ENCODE measurements at regions not wholly inside any gene's neighbourhood (a gene's known extent, or its start where the extent isn't known, plus 50 kb on each side); places are given as distances from the start of the nearest gene placed in this dataset.

DNA sequence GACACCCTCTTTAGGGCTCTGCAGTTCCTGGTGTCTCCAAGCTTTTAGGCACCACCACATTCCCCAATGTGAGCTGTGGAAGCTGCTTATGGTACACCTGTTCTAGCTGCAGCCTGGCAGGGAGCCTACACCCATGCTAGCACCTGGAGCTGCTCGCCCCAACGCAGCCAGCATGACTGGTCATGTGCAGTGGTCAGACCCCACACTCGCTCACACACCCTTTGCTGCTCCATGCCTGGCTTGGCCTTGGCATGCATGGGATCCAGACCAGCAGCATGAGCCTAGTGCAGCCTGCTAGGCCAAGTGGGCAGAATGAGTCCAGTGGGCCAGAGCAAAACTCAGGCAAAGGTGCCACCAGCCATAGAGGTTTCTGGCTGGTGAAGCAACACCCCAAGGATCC is 86.4 kb upstream of the OSBPL8 start:
- Histone ChIP-seq H3F3A (ENCODE audit: insufficient read depth) (no peaks in the 10 kb centered on the region), H2AFZ (ENCODE audit: low read depth, low read length, severe bottlenecking) (no peak overlapping the region), H3K79me2 (ENCODE audit: insufficient read depth, low read length) (no peaks in the 10 kb centered on the region), H3K4me2 (ENCODE audit: low read depth, low read length, poor library complexity, severe bottlenecking) (no peak overlapping the region), H3K9me2 (replicated peaks; ENCODE audit: insufficient read depth, low read length) (no peaks in the 10 kb centered on the region), H3K27ac (ENCODE audit: low read depth, low read length) (no peak overlapping the region), H3K27me3 (ENCODE audit: low read length) (no peaks in the 10 kb centered on the region), H3K9me3 (ENCODE audit: insufficient read depth, low read length) (no peaks in the 10 kb centered on the region), H4K20me1 (ENCODE audit: low read depth, low read length) (no peaks in the 10 kb centered on the region), H3K36me3 (ENCODE audit: low read length) (no peaks in the 10 kb centered on the region), H3K9ac (ENCODE audit: low read length) (no peak overlapping the region), H3K4me3 (ENCODE audit: insufficient read depth, low read length, poor library complexity, severe bottlenecking) (no peak overlapping the region)
- TF ChIP-seq EZH2phosphoT487 (conservative IDR thresholded peaks at IDR 0.05; ENCODE audit: low read length): no peak
- TF ChIP-seq, protein P1, sequence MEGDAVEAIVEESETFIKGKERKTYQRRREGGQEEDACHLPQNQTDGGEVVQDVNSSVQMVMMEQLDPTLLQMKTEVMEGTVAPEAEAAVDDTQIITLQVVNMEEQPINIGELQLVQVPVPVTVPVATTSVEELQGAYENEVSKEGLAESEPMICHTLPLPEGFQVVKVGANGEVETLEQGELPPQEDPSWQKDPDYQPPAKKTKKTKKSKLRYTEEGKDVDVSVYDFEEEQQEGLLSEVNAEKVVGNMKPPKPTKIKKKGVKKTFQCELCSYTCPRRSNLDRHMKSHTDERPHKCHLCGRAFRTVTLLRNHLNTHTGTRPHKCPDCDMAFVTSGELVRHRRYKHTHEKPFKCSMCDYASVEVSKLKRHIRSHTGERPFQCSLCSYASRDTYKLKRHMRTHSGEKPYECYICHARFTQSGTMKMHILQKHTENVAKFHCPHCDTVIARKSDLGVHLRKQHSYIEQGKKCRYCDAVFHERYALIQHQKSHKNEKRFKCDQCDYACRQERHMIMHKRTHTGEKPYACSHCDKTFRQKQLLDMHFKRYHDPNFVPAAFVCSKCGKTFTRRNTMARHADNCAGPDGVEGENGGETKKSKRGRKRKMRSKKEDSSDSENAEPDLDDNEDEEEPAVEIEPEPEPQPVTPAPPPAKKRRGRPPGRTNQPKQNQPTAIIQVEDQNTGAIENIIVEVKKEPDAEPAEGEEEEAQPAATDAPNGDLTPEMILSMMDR (IDR thresholded peaks at IDR 0.05; ENCODE audit: insufficient read depth, low read length, poor library complexity, severe bottlenecking): no peak

DNA sequence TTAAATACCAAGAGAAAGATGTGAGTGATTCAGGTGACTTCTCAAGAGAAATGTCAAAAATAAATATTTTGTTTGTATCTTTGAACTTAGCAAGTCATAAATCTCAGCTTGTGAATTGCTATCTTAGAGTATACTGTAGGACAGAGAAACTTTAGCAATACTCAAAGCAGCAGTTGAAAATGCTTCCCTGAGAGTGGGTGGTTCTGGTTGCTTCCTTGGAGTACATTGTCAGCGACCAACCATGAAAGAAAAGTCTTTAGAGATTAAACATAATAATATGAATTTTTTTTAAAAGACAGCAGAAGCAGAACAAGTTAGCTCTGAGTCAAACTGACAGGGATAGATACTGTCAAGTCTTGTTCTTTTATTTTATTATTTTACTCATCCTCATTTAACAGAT is 86.8 kb upstream of the OSBPL8 start:
- TF ChIP-seq EZH2phosphoT487 (conservative IDR thresholded peaks at IDR 0.05; ENCODE audit: low read length): no peak
- TF ChIP-seq, protein P1 (IDR thresholded peaks at IDR 0.05; ENCODE audit: insufficient read depth, low read length, poor library complexity, severe bottlenecking): no peak
- no peaks in the 10 kb centered on the region for H4K20me1 ChIP-seq (ENCODE audit: low read depth, low read length)

GRCh38 chr12:76649099-76649498 is 89.5 kb upstream of the OSBPL8 start:
- no peak overlapping the region for H3K9ac ChIP-seq (ENCODE audit: low read length)
- no peak overlapping the region for H3K27ac ChIP-seq (ENCODE audit: low read depth, low read length)
- H3K9me2 ChIP-seq (replicated peaks; ENCODE audit: insufficient read depth, low read length): no peaks in the 10 kb centered on the region
- no peaks in the 10 kb centered on the region for H3K9me3 ChIP-seq (ENCODE audit: insufficient read depth, low read length)
- no peaks in the 10 kb centered on the region for H3K79me2 ChIP-seq (ENCODE audit: insufficient read depth, low read length)
- H2AFZ ChIP-seq (ENCODE audit: low read depth, low read length, severe bottlenecking): no peak overlapping the region
- no peak overlapping the region for H3K4me3 ChIP-seq (ENCODE audit: insufficient read depth, low read length, poor library complexity, severe bottlenecking)
- no peaks in the 10 kb centered on the region for H3K27me3 ChIP-seq (ENCODE audit: low read length)
- no peaks in the 10 kb centered on the region for H4K20me1 ChIP-seq (ENCODE audit: low read depth, low read length)
- H3F3A ChIP-seq (ENCODE audit: insufficient read depth): no peaks in the 10 kb centered on the region
- TF ChIP-seq, protein P1 (IDR thresholded peaks at IDR 0.05; ENCODE audit: insufficient read depth, low read length, poor library complexity, severe bottlenecking): no peak
- TF ChIP-seq EZH2phosphoT487 (conservative IDR thresholded peaks at IDR 0.05; ENCODE audit: low read length): no peak
- H3K4me2 ChIP-seq (ENCODE audit: low read depth, low read length, poor library complexity, severe bottlenecking): no peak overlapping the region
- H3K36me3 ChIP-seq (ENCODE audit: low read length): no peaks in the 10 kb centered on the region

More for the DNA sequence above, 86.8 kb upstream of the OSBPL8 start:
- no peak overlapping the region for H3K9ac ChIP-seq (ENCODE audit: low read length)
- no peaks in the 10 kb centered on the region for H3K9me2 ChIP-seq (replicated peaks; ENCODE audit: insufficient read depth, low read length)
- no peak overlapping the region for H3K4me3 ChIP-seq (ENCODE audit: insufficient read depth, low read length, poor library complexity, severe bottlenecking)
- H2AFZ ChIP-seq (ENCODE audit: low read depth, low read length, severe bottlenecking): no peak overlapping the region
- no peaks in the 10 kb centered on the region for H3F3A ChIP-seq (ENCODE audit: insufficient read depth)
- no peaks in the 10 kb centered on the region for H3K9me3 ChIP-seq (ENCODE audit: insufficient read depth, low read length)
- no peak overlapping the region for H3K4me2 ChIP-seq (ENCODE audit: low read depth, low read length, poor library complexity, severe bottlenecking)
- no peaks in the 10 kb centered on the region for H3K36me3 ChIP-seq (ENCODE audit: low read length)
- H3K79me2 ChIP-seq (ENCODE audit: insufficient read depth, low read length): no peaks in the 10 kb centered on the region
- no peak overlapping the region for H3K27ac ChIP-seq (ENCODE audit: low read depth, low read length)
- H3K27me3 ChIP-seq (ENCODE audit: low read length): no peaks in the 10 kb centered on the region
